ENCODE measurements at regions not wholly inside any gene's neighbourhood (a gene's known extent, or its start where the extent isn't known, plus 50 kb on each side); places are given as distances from the start of the nearest gene placed in this dataset.

DNA sequence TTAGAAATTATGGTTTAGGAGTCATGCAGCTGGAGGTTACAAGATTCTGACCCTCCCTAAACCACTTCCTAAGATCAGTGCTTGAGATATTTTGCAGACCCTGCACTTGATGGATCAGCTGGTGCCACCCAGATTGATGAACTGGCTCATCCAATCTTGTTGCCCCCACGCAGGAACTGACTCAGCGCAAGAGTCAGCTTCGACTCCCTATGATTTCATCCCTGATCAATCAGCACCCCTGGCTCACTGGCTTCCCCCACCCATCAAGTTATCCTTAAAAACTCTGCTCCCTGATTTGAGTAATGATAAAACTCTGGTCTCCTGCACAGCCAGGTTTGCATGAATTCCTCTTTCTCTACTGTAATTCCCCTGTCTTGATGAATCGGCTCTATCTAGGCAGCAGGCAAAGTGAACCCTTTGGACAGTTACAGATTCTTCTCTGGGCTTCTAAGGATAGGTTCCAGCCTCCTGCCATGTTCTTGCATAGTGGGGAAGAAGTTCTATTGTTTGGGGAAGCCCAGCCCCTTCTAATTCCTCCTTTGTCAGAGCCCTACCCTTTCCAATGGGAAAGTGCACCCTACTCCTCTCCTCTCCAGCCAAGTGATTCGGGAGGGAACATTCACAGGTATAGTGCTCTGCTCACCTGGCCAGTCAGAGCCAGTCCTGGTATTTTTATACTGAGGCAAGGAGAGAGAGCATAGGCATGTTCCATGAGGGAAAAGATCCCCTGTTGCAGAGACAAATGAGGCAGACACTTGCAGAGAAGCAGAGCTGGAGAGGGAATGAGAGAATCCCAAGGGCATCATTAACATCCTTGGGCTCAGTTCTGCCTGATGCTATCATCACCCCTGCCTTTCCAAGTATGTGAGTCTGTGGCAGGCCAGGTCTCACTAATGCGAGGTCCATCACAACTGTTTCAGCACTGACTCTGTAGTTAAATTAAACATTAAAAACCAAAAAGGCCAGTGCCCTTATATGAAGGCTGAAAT is 224.4 kb upstream of the GALNT17 start:
- DNase-seq (ENCODE audit: low read depth, low spot score): no peak

DNA sequence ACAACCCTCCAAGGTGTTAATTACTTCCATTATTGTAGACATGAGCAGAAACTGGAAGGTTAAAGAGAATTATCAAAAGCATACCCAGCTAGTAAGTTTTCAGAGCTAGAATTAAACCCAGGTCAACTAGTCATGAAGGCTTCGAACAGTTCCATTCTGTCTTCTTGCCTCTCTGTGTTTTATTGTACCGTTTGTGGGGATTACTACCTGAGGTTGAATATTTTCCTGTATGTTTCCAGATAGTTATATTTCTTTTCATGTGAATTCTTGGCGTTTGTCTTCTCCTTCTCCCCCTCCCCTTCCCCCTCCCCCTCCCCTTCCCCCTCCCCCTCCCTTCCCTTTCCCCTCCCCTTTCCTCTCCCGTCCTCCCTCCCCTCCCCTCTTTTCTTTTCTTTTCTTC is 218.0 kb upstream of the GALNT17 start:
- no peak for DNase-seq (ENCODE audit: low read depth, low spot score)

DNA sequence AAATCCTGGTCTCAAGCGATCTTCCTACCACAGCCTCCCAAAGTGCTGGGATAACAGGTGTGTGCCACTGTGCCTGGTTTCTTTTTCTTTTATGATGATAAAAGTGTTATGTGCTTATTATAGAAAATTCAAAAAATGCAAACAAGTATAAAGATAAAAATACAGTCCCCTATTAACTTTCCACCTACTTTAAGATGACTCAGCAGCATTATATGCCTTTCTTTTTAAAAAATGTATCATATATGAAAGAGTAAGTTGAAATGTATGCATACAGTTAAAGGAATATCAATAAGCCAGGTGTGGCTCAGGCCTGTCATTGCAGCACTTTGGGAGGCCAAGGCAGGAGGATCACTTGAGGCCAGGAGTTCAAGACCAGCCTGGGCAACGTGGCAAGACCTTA is 216.9 kb upstream of the GALNT17 start:
- DNase-seq (ENCODE audit: low read depth, low spot score): no peak

DNA sequence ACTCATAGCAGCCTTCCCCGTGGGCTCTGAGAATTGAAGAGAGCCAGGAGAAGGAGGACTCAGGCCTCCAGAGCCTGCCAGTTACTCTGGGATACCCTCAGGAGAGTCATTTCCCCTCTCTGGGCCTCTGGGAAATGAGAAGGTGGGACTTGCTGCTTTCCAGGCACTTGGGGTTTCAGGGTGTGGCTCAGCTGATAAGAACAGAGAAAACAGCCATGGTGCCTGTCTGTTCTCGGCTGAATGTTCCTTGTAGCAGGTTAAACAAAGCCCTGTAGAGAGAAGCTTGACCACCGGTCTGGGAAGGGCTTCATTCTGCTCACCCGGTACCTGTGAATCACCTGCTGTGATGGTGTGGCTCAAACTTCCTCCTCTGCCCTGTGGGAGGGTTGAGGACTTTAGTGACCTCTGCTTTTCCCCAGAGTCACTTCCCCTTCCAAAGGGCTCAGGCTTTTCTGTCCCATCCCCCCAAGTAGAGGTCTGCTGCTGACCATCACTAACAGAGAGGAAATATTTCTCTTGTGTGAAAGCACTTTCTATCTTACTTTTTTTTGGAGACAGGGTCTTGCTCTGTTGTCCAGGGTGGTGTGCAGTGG is 212.4 kb upstream of the GALNT17 start:
- no peak for DNase-seq (ENCODE audit: low read depth, low spot score)

DNA sequence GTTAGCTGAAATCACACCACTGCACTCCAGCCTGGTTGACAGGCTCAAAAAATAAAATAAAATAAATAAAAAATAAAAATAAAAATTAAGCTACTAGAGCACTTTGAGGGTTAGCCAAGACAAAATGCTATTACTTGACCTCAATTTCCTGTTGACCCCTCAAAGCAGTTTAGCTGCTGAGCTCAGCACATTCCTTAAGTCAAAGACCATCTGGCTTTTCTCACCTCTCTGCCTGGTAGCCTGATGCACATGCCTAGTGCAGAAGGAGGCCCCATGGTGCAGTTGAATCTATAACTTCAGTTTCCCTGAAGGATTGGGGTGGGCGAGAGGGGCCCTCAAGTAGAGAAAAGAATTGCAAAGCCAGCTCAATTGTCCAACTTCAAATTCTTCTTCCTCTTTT is 211.1 kb upstream of the GALNT17 start:
- no peak for DNase-seq (ENCODE audit: low read depth, low spot score)

DNA sequence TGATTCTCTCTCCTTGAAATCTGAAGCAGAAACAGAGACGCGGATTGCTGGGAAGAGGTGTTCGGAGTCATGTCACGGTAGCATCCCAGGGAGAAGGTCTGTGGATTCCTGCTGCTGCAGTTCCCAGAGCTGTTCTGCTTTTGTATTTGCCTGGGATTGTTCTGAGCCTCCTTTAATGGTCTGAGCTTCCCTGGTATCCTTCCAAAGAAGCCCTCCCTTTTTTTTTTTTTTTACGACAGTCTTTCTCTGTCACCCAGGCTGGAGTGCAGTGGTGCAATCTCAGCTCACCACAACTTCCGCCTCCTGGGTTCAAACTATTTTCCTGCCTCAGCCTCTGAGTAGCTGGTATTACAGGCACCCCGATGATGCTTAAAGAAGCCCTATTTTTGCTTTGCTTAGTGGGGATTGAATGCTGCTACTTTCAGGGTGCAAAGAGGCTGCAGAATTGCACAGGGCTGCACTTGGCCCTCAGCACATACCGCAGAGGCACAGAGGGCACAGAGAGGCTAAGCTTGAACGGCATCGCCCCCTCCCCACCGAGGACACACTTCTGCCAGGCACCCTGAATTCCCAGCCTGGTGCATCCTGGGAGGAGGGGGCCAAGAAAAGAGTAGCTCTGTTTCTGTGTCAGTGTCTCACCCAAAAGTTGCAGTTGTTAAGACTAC is 208.6 kb upstream of the GALNT17 start:
- no peak for DNase-seq (ENCODE audit: low read depth, low spot score)

DNA sequence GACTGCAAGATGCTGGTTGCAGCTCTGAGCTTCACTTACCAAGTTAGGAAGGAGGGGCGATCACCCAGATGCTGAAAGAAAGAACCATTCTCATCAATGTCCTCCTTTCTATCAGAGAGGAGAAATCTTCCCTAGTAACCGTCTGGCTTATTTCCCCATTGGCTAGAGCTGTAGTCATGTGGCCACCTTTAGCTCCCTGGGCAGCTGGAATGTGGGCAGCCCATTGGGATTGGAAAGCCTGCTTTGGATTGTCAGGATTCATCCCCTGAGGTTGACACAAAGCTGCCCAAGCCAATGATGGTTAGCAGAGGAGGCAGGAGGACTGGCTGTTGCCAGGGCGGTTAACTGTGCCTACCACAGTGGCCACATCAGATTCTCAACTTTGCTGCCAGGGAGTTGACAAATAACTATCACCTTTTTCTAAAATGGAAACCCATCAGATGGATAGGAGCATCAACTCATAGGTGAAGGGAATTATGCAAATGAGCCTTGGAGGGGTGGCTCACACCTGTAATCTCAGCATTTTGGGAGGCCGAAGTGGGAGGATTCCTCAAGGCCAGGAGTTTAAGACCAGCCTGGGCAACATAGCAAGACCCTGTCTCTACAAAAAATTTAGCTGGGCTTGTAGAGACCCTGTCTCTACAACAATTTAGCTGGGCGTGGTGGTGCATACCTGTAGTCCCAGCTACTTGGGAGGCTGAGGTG is 206.4 kb upstream of the GALNT17 start:
- DNase-seq (ENCODE audit: low read depth, low spot score): peak; percentile 68

DNA sequence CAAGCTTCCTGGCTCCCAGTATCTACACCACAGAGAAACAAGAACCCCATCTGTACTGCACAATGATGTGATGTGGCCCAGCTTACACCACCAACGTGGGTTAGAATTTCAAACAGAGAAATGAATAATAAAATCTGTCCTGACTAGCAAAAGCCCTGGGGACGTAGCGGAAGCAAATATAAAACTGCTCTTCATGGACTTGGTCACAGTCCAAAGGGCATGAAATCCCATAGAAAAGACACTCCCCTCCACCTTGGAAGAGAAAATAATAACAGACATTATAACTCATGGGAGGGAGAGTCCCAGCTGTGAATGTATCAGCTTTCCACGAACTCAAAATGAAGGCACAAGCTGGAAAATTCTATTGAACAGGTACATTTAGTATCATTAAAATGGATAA is 205.3 kb upstream of the GALNT17 start:
- no peak for DNase-seq (ENCODE audit: low read depth, low spot score)

DNA sequence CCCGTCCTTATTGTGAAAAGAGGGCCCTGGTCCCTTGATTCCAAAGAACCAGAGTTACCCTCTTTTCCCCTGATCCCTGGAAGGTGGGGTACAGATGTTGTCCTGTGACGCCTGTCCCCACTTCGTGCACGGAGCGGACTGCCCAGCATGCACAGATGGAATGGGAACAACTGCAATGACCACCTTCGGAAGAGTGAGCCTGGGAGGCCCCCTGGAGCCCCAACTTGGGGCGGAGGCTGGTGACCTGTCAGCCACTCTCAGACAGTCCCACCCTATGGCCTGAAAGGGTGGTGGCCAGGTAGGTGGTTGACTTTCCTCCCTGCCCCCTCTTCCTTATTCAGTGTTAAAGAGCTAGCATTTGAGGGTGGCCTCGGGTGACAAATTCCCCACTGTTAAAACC is 196.6 kb upstream of the GALNT17 start:
- DNase-seq (ENCODE audit: low read depth, low spot score): no peak

DNA sequence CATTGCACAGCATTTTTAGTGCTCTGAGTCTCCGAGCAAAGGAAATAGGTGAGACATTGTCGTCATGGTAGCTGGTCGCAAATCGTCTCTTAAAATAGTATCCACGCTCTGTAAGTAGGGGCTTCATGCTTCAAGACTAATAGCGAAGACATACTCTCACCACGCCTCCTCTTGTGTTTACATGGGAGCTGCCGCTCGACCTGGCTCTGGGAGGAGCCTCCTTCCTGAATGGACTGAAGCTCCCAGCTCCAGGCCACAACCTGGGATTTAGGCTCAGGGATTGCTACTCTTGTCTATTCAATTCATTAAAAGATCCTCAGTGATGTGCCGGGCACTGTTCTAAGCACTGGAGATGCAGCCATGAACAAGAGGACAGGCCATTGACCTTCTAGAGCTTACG is 196.1 kb upstream of the GALNT17 start:
- DNase-seq (ENCODE audit: low read depth, low spot score): no peak

DNA sequence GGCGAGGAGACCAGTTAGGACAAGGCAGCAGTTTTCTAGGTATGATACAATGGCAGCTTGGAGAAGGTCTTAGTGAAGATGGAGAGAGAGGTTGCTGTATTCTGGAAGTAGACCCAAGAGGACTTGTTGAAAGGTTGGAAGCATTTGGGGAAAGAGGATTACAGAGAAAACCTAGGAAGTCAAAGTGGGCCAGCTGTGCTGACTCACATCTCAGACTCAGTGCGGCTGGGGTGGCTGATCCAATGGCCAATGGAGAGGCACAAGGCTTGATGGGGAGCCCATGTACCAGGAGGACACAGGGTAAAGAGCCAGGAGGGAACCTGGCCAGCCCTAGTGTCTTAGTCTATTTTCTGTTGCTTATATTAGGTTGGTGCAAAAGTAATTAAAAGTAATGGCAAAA is 194.5 kb upstream of the GALNT17 start:
- no peak for DNase-seq (ENCODE audit: low read depth, low spot score)

DNA sequence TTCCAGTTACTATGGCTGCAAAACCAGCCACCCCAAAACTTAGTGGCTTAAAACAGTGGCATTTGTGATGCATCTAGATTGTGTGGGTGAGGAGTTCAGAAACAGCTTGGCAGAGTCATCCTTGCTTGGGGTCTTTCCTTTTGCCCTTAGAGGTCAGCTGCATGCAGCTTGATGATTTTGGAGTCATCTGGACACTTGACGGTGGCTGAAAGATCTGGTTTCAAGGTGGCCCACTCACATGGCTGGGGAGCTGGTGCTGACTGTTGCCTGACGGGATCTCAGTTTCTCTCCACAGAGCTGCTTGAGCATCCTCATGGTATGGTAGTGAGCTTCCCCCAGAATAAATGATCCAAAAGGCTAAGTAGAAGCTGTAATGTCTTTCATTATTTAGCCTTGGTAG is 191.3 kb upstream of the GALNT17 start:
- DNase-seq (ENCODE audit: low read depth, low spot score): no peak

DNA sequence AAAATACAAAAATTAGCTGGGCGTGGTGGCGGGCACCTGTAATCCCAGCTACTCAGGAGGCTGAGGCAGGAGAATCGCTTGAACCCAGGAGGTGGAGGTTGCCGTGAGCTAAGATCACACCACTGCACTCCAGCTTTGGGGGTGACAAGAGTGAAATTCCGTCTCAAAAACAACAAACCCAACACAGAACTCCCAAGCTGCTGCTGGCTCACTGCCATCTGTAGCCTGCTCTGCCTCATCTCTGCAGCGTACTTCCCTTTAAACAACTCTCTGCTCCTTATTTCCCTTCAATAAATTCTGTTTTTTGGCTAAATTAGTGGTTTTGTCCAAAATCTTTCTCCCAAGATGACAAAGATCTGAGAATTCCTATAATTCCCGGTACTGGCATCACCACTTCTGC is 189.2 kb upstream of the GALNT17 start:
- no peak for DNase-seq (ENCODE audit: low read depth, low spot score)

DNA sequence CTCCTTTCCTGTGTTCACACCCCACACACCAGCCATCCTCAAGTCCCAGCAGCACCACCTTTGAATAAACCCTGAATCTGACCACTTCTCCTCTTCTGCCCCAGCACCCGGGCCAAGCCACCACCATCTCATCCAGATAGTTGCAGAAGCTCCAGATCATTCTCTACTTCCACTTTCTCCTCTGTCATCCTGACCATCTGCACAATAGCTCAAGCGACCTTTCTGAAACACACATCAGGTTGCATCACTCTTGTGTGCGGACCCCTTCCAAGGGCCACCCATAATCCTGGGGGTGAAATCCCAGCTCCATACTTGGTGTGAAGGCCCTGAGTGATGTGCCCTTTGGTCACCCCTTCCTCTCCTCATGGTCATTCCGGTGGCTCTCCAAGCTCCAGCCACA is 187.4 kb upstream of the GALNT17 start:
- DNase-seq (ENCODE audit: low read depth, low spot score): no peak

DNA sequence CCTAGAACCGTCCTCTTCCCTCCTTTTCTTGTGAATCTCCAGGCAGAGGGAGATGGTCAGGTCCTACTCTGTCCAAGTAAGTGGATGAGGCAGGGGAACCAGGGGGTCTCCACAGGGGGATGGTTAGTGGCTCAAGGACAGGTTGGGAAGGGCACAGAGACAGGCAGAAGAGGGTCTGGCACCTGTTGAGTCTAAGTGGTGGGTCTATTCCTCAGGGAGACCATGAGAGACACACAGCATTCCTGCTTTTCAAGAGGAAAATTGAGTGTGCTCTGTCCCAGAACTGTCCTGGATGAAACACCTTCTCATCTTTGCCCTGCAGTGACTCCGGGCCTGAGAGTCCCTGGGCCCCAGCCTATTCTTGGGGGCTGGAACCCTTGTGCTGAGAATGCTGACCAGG is 184.8 kb upstream of the GALNT17 start:
- no peak for DNase-seq (ENCODE audit: low read depth, low spot score)

DNA sequence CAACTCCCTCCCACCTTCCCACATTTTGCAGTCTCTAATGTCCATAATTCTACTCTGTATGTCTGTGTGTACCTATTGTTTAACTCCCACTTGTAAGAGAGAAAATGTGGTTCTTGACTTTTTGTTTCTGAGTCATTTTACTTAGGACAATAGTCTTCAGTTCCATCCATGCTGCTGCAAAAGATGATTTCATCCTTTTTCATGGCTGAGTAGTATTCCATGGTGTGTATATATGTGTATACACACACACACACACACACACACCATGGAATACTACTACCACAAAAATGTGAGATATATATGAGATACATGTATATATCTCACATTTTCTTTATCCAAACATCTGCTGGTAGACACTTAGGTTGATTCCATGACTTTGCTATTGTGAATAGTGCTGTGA is 182.1 kb upstream of the GALNT17 start:
- DNase-seq (ENCODE audit: low read depth, low spot score): no peak

DNA sequence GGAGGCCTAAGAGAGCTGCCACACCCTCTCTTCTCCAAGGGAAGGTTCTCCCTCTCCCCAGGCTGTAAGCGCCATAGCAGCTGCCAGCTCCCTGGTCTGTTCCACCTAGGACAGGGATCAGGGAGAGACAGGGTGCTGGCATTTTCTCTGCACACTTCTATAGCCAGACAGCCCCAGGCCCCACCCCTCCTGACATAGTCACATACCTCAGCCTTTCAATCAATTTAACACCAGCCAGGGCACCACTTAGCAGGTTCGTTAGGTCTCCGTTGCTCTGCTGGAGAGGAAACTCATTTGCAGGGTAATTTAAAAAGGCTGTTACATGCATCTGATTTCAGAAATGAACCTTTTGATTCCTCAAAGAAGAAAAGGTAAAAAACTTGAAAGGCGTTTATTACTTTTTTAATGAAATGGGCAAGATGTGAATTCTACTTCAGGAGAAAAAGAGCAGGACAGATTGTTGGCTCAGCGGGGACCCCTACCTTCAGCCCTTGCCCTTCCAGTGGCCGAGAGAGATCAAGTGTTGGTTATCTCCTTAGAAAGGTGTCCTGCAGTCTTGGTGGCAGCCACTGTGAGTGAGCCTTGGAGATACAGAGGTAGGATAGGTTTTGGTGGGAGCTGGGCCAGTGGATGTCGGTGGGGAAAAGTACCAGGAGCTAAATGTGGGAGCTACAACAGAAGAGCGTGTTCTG is 180.5 kb upstream of the GALNT17 start:
- DNase-seq (ENCODE audit: low read depth, low spot score): no peak

DNA sequence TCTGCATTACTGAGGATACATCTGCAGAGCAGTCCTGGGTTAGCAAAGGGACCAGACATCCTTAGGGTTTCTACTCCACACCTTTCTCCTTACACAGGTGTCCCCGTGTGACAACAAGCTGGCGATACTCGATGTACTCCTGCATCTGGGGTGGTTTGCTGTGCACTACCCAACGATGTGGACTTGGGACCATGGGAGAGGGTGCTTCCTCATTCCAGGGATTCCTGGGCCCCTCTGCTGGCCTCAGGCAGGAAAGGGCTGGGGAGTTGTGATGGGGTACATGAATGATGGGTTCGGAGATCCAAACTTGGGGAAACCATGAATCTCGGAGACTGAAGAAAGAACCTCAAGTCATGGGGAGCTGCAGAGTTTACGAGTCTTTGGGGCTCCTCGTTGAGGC is 179.6 kb upstream of the GALNT17 start:
- DNase-seq (ENCODE audit: low read depth, low spot score): no peak

DNA sequence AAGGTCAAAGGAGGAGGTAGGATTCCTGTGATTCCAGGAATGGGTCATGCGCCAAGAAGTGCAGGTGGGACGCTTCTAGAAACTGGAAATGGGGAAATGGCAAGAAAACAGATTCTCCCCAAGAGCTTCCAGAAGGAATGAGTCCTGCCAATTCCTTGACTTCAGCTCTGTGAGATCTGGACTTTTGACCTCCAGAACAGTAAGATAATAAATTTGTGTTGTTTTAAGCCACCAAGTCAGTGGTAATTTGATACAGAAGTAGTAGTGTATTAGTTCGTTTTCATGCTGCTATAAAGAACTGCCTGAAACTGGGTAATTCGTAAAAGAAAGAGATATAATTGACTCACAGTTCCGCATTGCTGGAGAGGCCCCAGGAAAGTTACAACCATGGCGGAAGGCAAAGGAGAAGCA is 178.6 kb upstream of the GALNT17 start:
- DNase-seq (ENCODE audit: low read depth, low spot score): no peak

DNA sequence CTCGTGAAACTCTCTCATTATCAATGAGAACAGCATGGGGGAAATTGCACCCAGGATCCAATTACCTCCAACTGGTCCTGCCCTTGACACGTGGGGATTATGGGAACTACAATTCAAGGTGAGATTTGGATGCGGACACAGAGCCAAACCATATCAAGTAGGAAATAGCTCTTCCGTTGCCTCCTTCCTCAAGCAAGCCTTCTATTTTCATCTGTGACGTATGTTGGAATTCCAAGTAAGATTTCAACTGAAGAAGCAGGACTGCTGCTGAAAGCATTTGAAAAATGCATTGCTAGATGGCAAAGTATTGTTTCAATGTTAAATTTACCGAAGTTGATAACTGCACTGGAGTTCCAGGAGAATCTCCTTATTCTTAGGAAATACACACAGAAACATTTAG is 178.1 kb upstream of the GALNT17 start:
- DNase-seq (ENCODE audit: low read depth, low spot score): no peak

DNA sequence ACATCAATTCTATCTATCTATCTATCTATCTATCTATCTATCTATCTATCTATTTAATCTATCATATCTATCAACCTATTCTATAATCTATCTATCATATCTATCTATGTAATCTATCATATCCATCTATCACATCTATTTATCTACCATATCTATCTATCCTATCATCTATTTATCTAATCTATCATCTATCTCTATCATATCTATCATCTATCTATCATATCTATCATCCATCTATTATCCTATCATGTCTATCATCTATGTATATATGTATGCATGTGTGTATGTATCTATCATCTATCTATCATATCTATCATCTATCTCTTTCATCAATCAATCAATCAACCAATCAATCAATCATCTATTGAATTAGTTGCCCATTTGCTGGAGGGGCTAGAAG is 159.3 kb upstream of the GALNT17 start:
- no peak for DNase-seq (ENCODE audit: low read depth, low spot score)

DNA sequence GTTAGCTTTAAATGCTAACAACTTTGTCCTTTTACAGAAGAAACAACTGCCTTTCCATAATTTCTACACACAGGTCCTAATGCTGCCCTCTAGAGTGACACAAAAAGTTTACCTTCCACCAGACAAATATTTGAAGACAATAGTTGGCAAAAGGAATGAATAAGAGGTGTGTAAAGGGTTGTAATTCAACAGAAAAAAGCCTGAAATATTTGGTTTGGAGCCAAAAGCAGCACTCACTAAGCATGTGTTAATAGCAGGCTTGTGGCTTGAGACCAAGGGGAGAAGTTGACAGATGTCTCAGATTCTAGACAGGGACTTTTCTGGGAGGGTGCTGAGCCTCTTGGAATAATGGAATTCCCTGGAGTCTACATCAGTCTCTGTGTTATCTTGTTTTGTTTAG is 156.2 kb upstream of the GALNT17 start:
- DNase-seq (ENCODE audit: low read depth, low spot score): no peak

All from iPS DF 19.7 (cell line).